Body of pancreas (tissue), 4 donors: ENCODE measurements at regions not wholly inside any gene's neighbourhood (a gene's known extent, or its start where the extent isn't known, plus 50 kb on each side); places are given as distances from the start of the nearest gene placed in this dataset.

ENCODE experiments used
- CTCF ChIP-seq, 7 experiments: fragments of 450-650 bp in 4 of 7; fragments of 200-600 bp in 3 of 7; sonication (generic) in 3 of 7; IDR thresholded peaks; one replicate each; pipeline ENCODE4 v1.5.1; 2016 to 2019; ENCODE audit warnings: antibody characterized with exemption in 7 of 7
- POLR2A ChIP-seq, 3 donors: fragments of 450-650 bp; IDR thresholded peaks; one replicate each; pipeline ENCODE4 v1.6.1; 2016; ENCODE audit warnings: antibody characterized with exemption in 3 of 3, mild to moderate bottlenecking in 2 of 3

- TF ChIP-seq POLR2A (IDR thresholded peaks at IDR 0.05) (no peak), CTCF (IDR thresholded peaks at IDR 0.05) (no peak)
Measured at GRCh38 chr16:14338969-14339368, 267.9 kb downstream of the MRTFB start.
